UCSD-AML1 (cell line): ENCODE measurements at regions not wholly inside any gene's neighbourhood (a gene's known extent, or its start where the extent isn't known, plus 50 kb on each side); places are given as distances from the start of the nearest gene placed in this dataset.

Source experiments
- DNase-seq: peaks from one replicate; lab custom pipeline; 2025; ENCODE audit not compliant: unreplicated experiment; lab: John Stamatoyannopoulos, UW

DNA sequence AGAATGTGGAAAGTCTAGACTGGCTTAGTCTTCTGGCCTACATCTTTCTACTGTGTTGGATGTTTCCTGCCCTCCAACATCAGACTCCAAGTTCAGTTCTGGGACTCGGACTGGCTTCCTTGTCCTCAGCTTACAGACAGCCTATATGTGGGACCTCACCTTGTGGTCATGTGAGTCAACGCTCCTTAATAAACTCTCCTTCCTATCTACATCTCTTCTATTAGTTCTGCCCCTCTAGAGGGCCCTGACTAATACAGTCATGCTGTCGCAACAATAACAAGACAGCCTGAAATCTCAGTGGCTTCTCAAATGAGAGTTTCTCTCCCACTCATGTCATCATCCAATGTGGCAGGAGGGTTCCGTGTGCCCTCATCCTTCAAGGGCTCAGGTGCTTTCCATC, 347.8 kb downstream of the MZT1 start:
- no peak for DNase-seq

- no peak for DNase-seq
Observed at GRCh38 chr13:72368031-72368430, 359.4 kb downstream of the MZT1 start.

DNA sequence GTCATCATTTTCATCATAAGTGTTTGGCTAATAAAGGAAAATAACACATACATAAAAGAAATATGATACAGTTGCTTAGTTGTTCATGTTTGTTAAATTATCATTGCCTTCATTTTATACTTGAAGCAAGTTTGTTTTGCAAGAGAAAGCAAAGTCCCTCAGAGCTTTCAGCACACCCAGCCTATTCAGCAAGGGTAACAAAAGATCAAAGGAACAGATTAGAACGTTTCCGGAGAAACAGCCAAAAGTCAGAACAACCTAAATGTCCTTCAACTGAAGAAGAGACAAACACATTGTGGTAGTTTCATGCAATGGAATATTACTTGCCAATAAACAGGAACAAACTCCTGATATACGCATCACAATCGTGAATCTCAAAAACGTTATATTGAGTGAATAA, 380.7 kb downstream of the MZT1 start:
- no peak for DNase-seq

- no peak for DNase-seq
Observed at GRCh38 chr13:72342364-72342763, 385.1 kb downstream of the MZT1 start.

DNA sequence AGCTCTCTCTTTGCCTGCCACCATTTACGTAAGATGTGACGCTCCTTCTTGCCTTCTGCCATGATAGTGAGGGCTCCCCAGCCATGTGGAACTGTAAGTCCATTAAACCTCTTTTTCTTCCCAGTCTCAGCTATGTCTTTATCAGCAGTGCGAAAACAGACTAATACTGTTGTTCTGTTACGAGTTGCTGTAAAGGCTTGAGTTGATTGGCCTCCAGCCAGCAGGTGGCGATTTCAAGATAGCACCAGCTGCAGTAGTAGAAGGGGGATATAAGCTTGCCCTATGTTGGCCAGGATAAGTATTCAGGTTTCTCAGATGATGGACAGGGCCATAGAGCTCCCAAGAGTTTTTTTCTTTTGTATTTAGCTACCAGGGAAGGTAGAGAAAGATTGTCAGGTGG, 385.5 kb downstream of the MZT1 start:
- no peak for DNase-seq

- DNase-seq = no peak
Observed at GRCh38 chr13:72317346-72318109, 409.9 kb downstream of the MZT1 start.

GRCh38 chr13:72316716-72317115, 410.7 kb downstream of the MZT1 start:
- no peak for DNase-seq

- DNase-seq = no peak
Observed at GRCh38 chr13:72315312-72315711, 412.1 kb downstream of the MZT1 start.

- no peak for DNase-seq
Observed at GRCh38 chr13:72314210-72314609, 413.2 kb downstream of the MZT1 start.

DNA sequence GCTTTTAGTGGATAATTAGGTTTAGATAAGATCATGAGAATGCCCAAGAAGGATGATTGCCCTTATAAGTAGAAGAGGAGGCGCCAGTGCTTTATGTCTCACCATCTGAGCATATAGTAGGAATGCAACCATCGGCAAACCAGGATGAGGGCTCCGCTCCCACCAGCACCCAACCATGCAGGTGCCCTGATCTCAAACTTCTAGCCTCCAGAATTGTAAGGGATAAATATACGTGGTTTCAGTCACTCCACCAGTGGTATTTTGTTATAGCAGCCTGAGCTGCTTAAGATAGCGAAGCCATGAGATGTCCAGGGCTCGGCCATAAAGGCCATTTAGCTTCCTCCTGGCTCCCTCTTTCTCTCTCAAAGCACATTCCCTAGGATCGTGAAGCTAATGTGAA, 413.9 kb downstream of the MZT1 start:
- DNase-seq = no peak

- DNase-seq = no peak
Observed at GRCh38 chr13:72303941-72304746, 423.3 kb downstream of the MZT1 start.

DNA sequence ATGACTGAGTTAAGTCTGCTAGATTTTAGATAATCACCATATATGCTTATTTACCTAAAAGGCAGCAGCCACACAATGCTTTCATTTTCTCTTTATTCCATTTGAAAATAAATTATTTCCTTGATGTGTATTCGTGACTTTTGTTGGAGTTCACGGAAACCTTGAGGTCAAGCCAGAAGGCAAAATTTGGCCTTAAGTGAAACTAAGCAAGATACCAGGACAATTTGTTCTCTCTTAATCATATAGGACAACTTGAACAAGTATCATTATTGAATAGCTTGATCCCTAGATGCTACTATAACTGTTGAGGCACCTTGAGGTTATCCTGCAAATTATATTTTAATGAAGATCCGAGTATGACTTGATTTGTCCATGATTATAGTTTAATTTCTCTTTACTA, 429.2 kb upstream of the DACH1 start:
- DNase-seq = no peak

DNA sequence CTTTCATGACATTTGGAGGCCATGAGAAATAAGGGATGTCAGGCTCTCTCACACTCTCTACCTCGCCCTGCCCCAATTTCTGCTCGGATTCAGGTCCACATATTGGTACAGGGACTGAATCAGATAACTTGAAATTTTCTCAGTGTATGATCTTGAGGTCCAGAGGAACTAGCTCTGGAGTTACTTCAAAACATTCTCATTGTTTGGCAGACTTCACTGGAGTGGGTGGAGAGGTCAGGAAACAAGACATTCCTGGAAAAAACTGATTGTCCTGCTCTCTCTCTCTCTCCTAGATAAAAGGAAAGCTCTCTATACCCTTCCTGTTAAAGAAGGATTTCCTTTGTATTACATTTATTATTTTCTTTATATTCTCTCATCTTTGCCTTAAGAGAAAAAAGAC, 428.1 kb upstream of the DACH1 start:
- no peak for DNase-seq

DNA sequence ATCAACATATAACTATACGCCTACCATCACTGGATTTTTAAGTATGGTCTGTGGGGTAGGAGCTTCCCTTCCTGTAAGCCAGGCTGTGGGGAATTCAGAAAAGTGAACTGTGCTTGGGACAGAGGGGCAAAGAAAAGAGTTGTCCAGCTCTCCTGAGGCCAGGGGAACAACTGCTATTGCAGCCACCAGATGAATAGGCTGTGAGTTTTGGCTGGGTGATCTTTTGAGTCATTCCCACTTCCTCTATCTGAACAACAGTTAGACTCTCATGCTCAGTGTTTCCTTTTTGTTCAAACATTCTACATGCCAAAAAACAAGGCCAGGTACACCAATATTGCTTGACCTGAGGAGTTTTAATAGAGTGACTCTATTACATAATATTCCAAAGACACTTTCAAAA, 426.2 kb upstream of the DACH1 start:
- no peak for DNase-seq

DNA sequence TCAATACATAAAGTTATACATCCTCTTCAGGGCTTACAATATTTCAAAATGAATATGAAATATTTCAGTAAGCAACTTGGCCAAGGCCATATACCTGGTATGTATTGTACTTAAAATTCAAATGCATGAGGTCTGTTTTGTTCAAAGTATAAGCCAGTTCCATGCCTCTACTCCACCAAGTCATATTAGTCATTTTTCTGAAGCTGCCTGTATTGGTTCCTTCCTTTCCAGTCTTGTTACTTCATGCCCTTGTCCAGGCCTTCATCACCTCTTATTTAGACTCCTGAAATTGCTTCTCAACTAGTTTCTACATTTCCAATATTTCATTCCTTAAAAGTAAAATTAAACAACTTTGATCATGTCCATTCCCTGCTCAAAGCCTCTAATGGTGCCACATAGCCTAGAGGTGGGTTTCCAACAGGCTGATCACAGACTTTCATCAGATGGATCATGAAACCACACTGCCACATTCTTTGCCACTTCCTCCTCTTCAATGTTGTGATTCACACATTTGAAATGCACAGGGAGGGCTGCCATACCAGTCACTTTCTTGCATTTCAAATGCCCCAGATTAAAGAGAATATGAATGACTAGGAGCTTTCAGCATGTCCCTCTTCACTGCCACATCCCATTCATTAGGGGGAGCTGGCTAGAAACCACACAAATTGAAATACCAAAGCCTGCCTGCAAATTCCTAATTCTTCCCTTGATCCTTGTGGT, 424.1 kb upstream of the DACH1 start:
- no peak for DNase-seq

DNA sequence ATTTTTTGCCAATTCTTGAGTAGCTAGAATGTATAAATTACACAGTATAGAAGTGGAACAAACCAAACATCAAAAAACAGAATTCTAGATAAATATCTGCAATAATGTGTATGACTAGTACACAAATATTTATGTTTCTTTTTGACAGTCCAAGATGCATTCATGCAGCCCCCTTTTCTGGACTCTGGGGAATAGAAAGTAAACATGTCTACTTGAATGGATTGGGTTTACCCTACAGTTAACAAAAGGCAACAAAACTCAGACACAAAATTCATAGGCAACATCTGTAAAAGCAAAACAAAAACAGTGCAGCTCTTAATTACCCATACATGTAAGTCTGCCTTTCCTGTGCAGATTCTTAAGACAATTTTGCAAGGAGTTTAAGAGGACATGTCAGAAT, 419.4 kb upstream of the DACH1 start:
- DNase-seq = no peak

GRCh38 chr13:72284791-72285190, 417.8 kb upstream of the DACH1 start:
- no peak for DNase-seq

DNA sequence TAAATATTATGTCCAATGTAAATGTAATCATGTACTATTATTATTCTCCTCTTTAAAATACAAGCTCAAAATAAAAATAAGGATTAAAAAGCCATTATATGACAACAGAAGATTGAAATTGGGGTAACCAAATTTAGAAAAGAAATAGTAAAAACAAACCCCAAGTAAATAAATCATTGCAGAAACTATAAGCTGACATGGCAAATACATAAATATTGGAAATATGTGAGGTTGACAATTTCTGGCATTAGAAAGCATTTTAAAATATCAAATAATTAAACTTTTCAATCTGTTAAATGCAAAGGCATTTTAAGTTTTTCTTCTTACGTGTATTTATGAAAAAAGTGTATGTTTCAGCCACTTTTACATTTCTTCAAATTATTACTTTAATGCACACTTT, 394.7 kb upstream of the DACH1 start:
- no peak for DNase-seq

DNA sequence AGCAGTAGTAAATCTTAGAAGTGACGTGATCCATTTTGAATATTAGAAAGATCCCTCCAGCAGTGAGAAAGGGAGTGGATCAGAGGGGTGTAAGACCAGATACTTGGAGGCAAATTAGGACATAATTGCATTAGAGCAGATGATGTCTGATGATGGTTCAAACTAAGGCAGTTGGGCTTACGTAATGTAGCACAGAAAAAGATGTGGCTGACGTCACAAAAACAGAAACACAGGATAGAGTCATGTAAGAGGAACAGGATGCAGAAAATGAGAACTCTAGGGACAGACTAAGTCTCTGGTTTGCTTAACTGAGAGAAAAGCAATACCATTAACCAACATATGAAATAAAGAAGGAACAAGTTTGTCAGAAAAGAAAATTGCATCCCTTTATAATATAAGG, 392.5 kb upstream of the DACH1 start:
- no peak for DNase-seq

DNA sequence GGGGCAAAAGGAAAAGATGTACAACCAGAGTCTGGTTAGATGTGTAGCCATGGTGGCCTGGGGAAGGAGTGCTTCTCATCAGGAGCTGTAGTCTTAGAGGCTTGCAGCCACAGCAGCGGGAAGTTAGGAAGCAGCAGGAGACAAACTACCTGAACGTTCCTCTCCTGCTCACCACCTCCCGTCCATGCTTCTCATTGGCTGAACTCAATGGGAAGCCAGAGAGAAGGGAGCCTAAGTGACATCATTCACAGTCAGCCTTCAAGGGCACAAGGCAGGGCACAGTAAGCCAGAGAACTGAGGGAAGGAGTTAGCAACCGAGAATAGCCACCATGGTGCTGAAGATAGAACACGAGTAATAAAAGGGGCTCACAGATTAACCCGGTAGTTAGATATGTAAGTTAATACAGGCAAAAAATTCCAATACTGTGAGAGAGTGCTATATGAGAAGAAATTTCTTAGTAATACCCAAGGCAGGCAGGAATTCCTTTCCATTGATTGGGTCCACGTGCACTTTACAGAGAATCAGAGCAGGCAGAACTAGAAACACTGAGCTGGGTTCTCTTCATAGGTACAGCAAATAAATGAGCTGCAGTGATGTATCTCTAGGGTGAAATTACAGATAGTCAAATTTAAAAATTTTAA, 391.5 kb upstream of the DACH1 start:
- peak; percentile 3 for DNase-seq

DNA sequence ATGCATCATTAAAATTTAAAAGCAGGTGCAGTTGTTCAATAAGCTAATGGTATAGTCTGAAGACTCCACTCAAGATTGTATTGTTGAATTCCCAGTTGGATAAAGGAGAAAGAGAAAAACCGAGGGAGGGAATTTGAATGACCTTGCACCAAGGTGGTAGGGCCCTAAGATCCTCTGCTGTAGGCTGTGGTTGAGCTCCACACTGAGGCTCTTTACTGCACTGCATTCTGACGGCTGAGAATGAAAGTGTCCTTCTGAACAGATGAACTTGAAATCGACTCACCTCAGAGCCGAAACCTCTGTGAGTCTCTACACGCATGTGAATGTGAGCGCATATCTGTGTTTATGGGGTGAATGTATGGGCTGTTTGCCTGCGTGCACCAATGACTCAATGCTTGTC, 388.9 kb upstream of the DACH1 start:
- peak; percentile 5 for DNase-seq
